ENCODE measurements at regions not wholly inside any gene's neighbourhood (a gene's known extent, or its start where the extent isn't known, plus 50 kb on each side); places are given as distances from the start of the nearest gene placed in this dataset.

DNA sequence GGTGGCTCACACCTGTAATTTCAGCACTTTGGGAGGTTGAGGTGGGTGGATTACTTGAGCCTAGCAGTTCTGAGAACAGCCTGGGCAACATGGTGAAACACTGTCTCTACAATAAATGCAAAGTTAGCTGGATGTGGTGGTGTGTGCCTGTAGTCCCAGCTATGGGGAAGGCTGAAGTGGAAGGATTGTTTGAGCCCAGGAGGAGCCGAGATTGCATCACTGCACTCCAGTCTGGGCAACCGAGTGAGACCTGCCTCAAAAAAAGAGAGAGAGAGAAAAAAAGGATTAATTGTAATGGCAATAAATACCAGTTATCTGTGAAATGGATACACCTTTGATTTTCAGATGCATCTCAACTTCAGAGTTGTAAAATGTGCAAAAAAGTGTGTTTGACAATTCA is 58.8 kb downstream of the SPRY1 start:
- H3K27ac ChIP-seq = no peak overlapping the region

DNA sequence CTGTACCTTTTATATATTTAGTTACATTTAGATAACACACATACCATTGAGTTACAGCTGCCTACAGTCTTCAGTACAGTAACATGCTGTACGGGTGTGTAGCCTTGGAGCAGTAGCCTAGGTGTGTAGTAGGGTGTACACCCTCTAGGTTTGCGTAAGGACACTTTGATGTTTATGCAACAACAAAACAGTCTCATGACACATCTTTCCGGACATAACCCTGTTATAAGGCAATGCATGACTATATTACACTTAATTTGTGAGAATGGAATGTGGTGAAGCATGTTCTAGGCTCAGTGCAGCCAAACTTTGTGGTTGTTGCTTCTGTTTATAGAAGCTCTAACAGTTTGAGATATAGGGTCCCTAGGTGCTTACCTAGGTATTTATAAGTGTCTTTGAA is 65.4 kb downstream of the SPRY1 start:
- TF ChIP-seq ZFX (IDR thresholded peaks at IDR 0.05) = no peak
- no peak for TF ChIP-seq CTCF (conservative IDR thresholded peaks at IDR 0.05)
- H3K27ac ChIP-seq = no peak overlapping the region

More for the DNA sequence above, 58.8 kb downstream of the SPRY1 start:
- TF ChIP-seq CTCF (conservative IDR thresholded peaks at IDR 0.05) = no peak

DNA sequence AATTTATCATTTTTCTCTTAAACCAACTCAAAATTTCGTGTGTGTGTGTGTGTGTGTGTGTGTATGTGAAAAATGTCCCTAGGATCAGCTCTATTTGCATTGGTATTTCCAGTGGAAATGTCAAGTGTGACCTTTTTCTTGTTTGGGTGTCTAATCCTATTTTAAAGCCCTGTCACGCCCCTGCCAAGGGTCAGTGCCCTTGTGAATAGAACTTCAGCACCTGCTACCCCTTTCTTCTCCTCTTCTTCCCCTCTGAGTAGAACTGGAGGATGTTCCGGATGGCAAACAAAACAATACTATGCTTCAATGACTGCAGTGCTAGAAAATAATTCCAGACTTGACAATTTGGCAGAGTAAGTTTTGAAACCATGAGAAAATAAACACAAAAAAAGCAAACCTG is 67.3 kb downstream of the SPRY1 start:
- TF ChIP-seq CTCF (conservative IDR thresholded peaks at IDR 0.05) = no peak
- TF ChIP-seq ZFX (IDR thresholded peaks at IDR 0.05) = no peak
- H3K27ac ChIP-seq = no peak overlapping the region

GRCh38 chr4:123465416-123465815 is 68.8 kb downstream of the SPRY1 start:
- no peak overlapping the region for H3K27ac ChIP-seq
- TF ChIP-seq ZFX (IDR thresholded peaks at IDR 0.05) = no peak
- TF ChIP-seq CTCF (conservative IDR thresholded peaks at IDR 0.05) = no peak

GRCh38 chr4:123466080-123466785 is 69.6 kb downstream of the SPRY1 start:
- no peak overlapping the region for H3K27ac ChIP-seq

GRCh38 chr4:123468479-123469031 is 72.0 kb downstream of the SPRY1 start:
- TF ChIP-seq CTCF (conservative IDR thresholded peaks at IDR 0.05) = no peak
- no peak for TF ChIP-seq ZFX (IDR thresholded peaks at IDR 0.05)
- H3K27ac ChIP-seq = no peak overlapping the region

More at GRCh38 chr4:123466080-123466785, 69.6 kb downstream of the SPRY1 start:
- TF ChIP-seq ZFX (IDR thresholded peaks at IDR 0.05) = no peak
- no peak for TF ChIP-seq CTCF (conservative IDR thresholded peaks at IDR 0.05)

DNA sequence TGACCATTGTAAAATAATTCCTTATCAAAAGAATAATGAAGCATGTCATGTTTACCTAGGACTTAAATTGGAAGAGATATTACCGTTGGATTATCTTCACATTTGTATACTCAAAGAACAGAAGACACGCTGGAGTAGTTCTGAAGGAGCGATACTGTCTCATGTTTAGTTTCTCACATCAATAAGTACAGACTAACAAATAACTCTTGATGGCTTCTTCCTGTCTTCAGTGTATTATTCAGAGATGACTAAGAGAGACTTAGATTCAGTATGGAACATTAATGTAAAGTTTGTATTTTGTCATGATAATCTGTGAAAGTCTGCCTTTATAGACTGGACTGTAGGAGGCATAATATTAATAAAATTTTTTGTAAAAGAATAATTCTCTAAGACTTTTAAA is 72.7 kb downstream of the SPRY1 start:
- H3K27ac ChIP-seq = no peak overlapping the region
- no peak for TF ChIP-seq CTCF (conservative IDR thresholded peaks at IDR 0.05)
- TF ChIP-seq ZFX (IDR thresholded peaks at IDR 0.05) = no peak
